ENCODE measurements at regions not wholly inside any gene's neighbourhood (a gene's known extent, or its start where the extent isn't known, plus 50 kb on each side); places are given as distances from the start of the nearest gene placed in this dataset.
A peak's percentile ranks its signal among the peaks of the same experiment; 100 is the strongest.

GRCh38 chr14:30082486-30082885, 154.8 kb upstream of the PRKD1 start:
- no peaks in the 10 kb centered on the region for H3K36me3 ChIP-seq
- H3K4me1 ChIP-seq, result no peaks in the 10 kb centered on the region
- H3K4me3 ChIP-seq, result no peak overlapping the region
- intact Hi-C loops (cut with DNase I; ENCODE audit: low total_unique reads), result no loop called here
- H3K27me3 ChIP-seq, result no peaks in the 10 kb centered on the region
- TF ChIP-seq CTCF (IDR thresholded peaks at IDR 0.05) (no peak), EP300 (IDR thresholded peaks at IDR 0.05) (no peak), POLR2AphosphoS5 (IDR thresholded peaks at IDR 0.05) (no peak), POLR2A (IDR thresholded peaks at IDR 0.05) (no peak)
- peaks cover 0 to 4% (median 0%) of the 10 kb centered on the region in 4 donors for H3K9me3 ChIP-seq
- H3K27ac ChIP-seq, result no peak overlapping the region
- no peak for DNase-seq
- WGBS, 5 donors, result 79 to 88% (median 81%) methylated on average over 1 of the region's 1 CpG

GRCh38 chr14:30084811-30085210, 157.2 kb upstream of the PRKD1 start:
- WGBS, 5 donors, result 72 to 79% (median 79%) methylated on average over 3 of the region's 3 CpGs
- Histone ChIP-seq H3K9me3 (peaks cover 0 to 23% (median 3%) of the 10 kb centered on the region in 4 donors), H3K4me1 (no peaks in the 10 kb centered on the region), H3K27ac (no peak overlapping the region), H3K27me3 (no peaks in the 10 kb centered on the region), H3K4me3 (no peak overlapping the region), H3K36me3 (no peaks in the 10 kb centered on the region)
- intact Hi-C loops (cut with DNase I; ENCODE audit: low total_unique reads), result no loop called here
- TF ChIP-seq EP300 (IDR thresholded peaks at IDR 0.05) (no peak), POLR2A (IDR thresholded peaks at IDR 0.05) (no peak), POLR2AphosphoS5 (IDR thresholded peaks at IDR 0.05) (no peak), CTCF (IDR thresholded peaks at IDR 0.05) (no peak)
- DNase-seq, result no peak

- H3K36me3 ChIP-seq, result no peaks in the 10 kb centered on the region
- no peak overlapping the region for H3K4me3 ChIP-seq
- no peak overlapping the region for H3K27ac ChIP-seq
- peak; percentile 9 to 62 for DNase-seq
- no peaks in the 10 kb centered on the region for H3K4me1 ChIP-seq
- WGBS, 5 donors, result 50 to 100% (median 68%) methylated on average over 1 to 3 of the region's 3 CpGs
- H3K9me3 ChIP-seq, result peaks cover 0 to 32% (median 9%) of the 10 kb centered on the region in 4 donors
- intact Hi-C loops (cut with DNase I; ENCODE audit: low total_unique reads), result no loop called here
- TF ChIP-seq POLR2AphosphoS5 (IDR thresholded peaks at IDR 0.05) (no peak), CTCF (IDR thresholded peaks at IDR 0.05) (no peak), POLR2A (IDR thresholded peaks at IDR 0.05) (no peak), EP300 (IDR thresholded peaks at IDR 0.05) (no peak)
- H3K27me3 ChIP-seq, result no peaks in the 10 kb centered on the region
These were observed 158.3 kb upstream of the PRKD1 start for GRCh38 chr14:30085943-30086342.

- Histone ChIP-seq H3K9me3 (peaks cover 0 to 48% (median 21%) of the 10 kb centered on the region in 4 donors), H3K4me1 (no peaks in the 10 kb centered on the region), H3K27ac (no peak overlapping the region), H3K4me3 (no peak overlapping the region), H3K36me3 (no peaks in the 10 kb centered on the region), H3K27me3 (no peaks in the 10 kb centered on the region)
- TF ChIP-seq POLR2A (IDR thresholded peaks at IDR 0.05), result no peak
- 73 to 80% (median 78%) methylated on average over 4 of the region's 4 CpGs for whole genome bisulfite sequencing, 5 donors
- intact Hi-C loops (cut with DNase I; ENCODE audit: low total_unique reads), result no loop called here
- DNase-seq, result no peak
These were observed 161.0 kb upstream of the PRKD1 start for GRCh38 chr14:30088620-30089019.

- intact Hi-C loops (cut with DNase I; ENCODE audit: low total_unique reads), result no loop called here
- 70 to 77% (median 74%) methylated on average over 2 of the region's 2 CpGs for WGBS, 5 donors
These were observed 181.5 kb upstream of the PRKD1 start for GRCh38 chr14:30108975-30109700.

More at GRCh38 chr14:30108975-30109700, 181.5 kb upstream of the PRKD1 start:
- H3K27me3 ChIP-seq, result no peaks in the 10 kb centered on the region
- no peak overlapping the region for H3K27ac ChIP-seq
- no peak overlapping the region for H3K4me3 ChIP-seq
- H3K36me3 ChIP-seq, result no peaks in the 10 kb centered on the region
- no peaks in the 10 kb centered on the region for H3K4me1 ChIP-seq
- peaks cover 0 to 4% (median 0%) of the 10 kb centered on the region in 4 donors for H3K9me3 ChIP-seq
- no peak for DNase-seq
- TF ChIP-seq POLR2AphosphoS5 (IDR thresholded peaks at IDR 0.05), result no peak
- no peak for TF ChIP-seq EP300 (IDR thresholded peaks at IDR 0.05)
- no peak for TF ChIP-seq POLR2A (IDR thresholded peaks at IDR 0.05)
- TF ChIP-seq CTCF (IDR thresholded peaks at IDR 0.05), result no peak

All from stomach (tissue), 8 donors.